ENCODE measurements at regions not wholly inside any gene's neighbourhood (a gene's known extent, or its start where the extent isn't known, plus 50 kb on each side); places are given as distances from the start of the nearest gene placed in this dataset.

DNA sequence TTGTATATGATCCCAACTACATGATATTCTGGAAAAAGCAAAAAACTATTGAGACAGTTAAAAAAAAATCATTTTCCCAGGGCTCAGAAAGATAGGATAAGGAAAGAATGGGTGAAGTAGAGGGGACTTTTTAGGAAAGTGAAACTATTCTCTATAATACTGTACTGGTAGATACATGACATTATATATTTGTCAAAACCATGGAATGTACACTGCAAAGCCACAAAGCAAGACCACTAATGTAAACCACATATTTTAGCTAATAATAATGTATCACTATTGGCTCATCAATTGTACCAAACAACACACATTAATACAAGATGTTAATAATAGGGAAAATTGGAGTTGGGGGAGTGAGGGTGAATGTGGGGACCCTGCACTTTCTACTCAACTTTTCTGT lies 182.6 kb downstream of the EFNB2 start:
- no peak for TF ChIP-seq YY1 (IDR thresholded peaks at IDR 0.05; ENCODE audit: low read depth)
- TF ChIP-seq TCF12 (IDR thresholded peaks at IDR 0.05; ENCODE audit: low read depth) = no peak
- no peak for TF ChIP-seq EP300 (IDR thresholded peaks at IDR 0.05; ENCODE audit: borderline replicate concordance)
- no peak for TF ChIP-seq EGR1 (IDR thresholded peaks at IDR 0.05)
- TF ChIP-seq CEBPB (IDR thresholded peaks at IDR 0.05) = no peak
- TF ChIP-seq, protein P1, sequence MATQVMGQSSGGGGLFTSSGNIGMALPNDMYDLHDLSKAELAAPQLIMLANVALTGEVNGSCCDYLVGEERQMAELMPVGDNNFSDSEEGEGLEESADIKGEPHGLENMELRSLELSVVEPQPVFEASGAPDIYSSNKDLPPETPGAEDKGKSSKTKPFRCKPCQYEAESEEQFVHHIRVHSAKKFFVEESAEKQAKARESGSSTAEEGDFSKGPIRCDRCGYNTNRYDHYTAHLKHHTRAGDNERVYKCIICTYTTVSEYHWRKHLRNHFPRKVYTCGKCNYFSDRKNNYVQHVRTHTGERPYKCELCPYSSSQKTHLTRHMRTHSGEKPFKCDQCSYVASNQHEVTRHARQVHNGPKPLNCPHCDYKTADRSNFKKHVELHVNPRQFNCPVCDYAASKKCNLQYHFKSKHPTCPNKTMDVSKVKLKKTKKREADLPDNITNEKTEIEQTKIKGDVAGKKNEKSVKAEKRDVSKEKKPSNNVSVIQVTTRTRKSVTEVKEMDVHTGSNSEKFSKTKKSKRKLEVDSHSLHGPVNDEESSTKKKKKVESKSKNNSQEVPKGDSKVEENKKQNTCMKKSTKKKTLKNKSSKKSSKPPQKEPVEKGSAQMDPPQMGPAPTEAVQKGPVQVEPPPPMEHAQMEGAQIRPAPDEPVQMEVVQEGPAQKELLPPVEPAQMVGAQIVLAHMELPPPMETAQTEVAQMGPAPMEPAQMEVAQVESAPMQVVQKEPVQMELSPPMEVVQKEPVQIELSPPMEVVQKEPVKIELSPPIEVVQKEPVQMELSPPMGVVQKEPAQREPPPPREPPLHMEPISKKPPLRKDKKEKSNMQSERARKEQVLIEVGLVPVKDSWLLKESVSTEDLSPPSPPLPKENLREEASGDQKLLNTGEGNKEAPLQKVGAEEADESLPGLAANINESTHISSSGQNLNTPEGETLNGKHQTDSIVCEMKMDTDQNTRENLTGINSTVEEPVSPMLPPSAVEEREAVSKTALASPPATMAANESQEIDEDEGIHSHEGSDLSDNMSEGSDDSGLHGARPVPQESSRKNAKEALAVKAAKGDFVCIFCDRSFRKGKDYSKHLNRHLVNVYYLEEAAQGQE (IDR thresholded peaks at IDR 0.05; ENCODE audit: low read depth) = no peak

DNA sequence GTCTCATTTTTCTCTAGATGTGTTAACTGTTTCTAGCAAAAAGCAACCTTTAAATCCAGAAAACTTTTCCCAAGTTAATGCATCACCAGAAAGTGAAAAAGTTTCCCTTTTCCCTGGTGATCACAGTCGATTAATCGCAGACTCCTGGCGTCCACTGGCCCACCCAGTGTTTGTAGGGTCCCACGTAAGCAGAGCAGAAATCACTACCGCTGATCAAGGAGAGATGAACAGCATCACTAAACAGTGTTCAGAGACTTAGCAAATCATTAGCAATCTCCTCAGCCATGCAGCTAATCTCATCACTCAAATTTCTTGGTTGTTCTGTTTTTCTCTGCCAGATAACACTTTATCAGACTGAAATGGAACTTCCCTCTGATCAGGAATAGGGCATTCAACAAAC lies 184.2 kb downstream of the EFNB2 start:
- TF ChIP-seq, protein P2, sequence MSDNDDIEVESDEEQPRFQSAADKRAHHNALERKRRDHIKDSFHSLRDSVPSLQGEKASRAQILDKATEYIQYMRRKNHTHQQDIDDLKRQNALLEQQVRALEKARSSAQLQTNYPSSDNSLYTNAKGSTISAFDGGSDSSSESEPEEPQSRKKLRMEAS (IDR thresholded peaks at IDR 0.05) = no peak

DNA sequence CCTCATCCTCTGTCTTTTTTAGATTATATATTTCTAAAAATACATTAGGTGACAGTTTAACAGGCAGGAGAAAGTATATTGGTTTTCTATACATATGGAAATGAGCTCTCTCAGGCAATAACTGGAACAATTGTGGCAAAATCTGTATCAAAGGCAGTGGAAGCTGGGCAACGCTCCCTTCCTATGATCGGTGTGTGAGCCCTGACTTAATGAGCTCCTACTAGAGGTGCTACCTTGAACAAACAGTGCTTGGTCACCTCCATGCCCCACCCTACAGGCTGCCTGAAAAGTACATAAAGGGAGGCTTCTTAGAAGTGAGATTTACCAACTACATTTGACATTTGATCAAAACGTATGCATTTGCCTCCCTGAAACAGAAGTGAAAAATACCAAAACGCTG lies 185.3 kb downstream of the EFNB2 start:
- TF ChIP-seq ZBTB7A (IDR thresholded peaks at IDR 0.05; ENCODE audit: low read depth) (no peak), CEBPB (IDR thresholded peaks at IDR 0.05) (no peak), NFIC (IDR thresholded peaks at IDR 0.05) (no peak), TCF12 (IDR thresholded peaks at IDR 0.05; ENCODE audit: low read depth) (no peak), CREB1 (IDR thresholded peaks at IDR 0.05; ENCODE audit: low read depth) (no peak), FOXM1 (IDR thresholded peaks at IDR 0.05; ENCODE audit: borderline replicate concordance, low read depth) (no peak), YY1 (IDR thresholded peaks at IDR 0.05; ENCODE audit: low read depth) (no peak), TAF1 (IDR thresholded peaks at IDR 0.05; ENCODE audit: low read depth) (no peak), TEAD4 (IDR thresholded peaks at IDR 0.05) (no peak), EP300 (IDR thresholded peaks at IDR 0.05; ENCODE audit: borderline replicate concordance) (no peak), RAD21 (IDR thresholded peaks at IDR 0.05; ENCODE audit: low read depth) (no peak), EGR1 (IDR thresholded peaks at IDR 0.05) (no peak)
- TF ChIP-seq, protein P1 (IDR thresholded peaks at IDR 0.05; ENCODE audit: low read depth) = no peak
- TF ChIP-seq, protein P3, sequence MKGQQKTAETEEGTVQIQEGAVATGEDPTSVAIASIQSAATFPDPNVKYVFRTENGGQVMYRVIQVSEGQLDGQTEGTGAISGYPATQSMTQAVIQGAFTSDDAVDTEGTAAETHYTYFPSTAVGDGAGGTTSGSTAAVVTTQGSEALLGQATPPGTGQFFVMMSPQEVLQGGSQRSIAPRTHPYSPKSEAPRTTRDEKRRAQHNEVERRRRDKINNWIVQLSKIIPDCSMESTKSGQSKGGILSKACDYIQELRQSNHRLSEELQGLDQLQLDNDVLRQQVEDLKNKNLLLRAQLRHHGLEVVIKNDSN (IDR thresholded peaks at IDR 0.05) = no peak
- TF ChIP-seq, protein P2 (IDR thresholded peaks at IDR 0.05) = no peak

DNA sequence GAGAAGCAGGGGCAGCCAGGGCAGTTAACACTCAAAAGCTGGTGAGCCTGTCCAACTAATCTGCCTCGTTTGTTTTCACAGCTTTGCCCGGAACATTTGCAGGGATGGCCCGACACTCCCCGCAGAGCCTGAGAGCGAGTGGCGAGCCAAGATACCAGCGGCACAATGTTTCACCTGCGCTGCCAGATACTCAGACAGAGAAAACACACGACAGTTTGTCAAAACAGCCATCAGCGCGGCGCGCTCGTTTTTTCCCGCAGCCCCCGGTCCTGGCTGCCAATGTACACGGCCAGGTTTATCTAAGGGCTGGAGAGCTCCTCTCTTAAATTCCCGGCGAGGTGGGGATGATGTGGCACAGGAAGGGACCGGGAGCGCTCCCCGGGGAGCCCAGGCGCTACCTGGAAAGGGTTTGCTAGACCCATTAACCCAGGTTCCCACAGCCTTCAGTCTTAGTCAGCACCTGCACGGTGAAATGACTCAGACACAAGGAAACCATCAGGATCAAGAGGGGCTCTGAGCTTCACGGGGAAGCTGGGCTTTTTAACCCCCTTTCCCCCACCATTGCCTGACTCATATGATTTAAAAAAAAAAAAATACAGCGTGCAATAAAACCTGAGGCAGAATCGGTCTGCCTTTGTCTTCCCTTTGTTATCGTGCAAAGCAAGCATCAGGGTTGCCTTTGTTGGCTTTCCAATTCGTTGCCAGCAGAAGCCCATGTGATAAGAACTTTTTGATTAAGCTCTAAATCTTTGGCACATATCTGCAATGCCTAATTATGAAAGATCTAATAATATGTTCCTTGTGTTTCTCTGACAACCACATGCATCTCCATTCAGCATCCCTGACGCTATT lies 186.2 kb downstream of the EFNB2 start:
- TF ChIP-seq, protein P1 (IDR thresholded peaks at IDR 0.05; ENCODE audit: low read depth) = no peak
- TF ChIP-seq CEBPB (IDR thresholded peaks at IDR 0.05) (no peak), EP300 (IDR thresholded peaks at IDR 0.05; ENCODE audit: borderline replicate concordance) (no peak), NFIC (IDR thresholded peaks at IDR 0.05) (no peak), EGR1 (IDR thresholded peaks at IDR 0.05) (no peak), FOXM1 (IDR thresholded peaks at IDR 0.05; ENCODE audit: borderline replicate concordance, low read depth) (no peak), TAF1 (IDR thresholded peaks at IDR 0.05; ENCODE audit: low read depth) (no peak), TEAD4 (IDR thresholded peaks at IDR 0.05) (no peak), ZBTB7A (IDR thresholded peaks at IDR 0.05; ENCODE audit: low read depth) (no peak), YY1 (IDR thresholded peaks at IDR 0.05; ENCODE audit: low read depth) (no peak), CREB1 (IDR thresholded peaks at IDR 0.05; ENCODE audit: low read depth) (no peak)
- TF ChIP-seq, protein P3 (IDR thresholded peaks at IDR 0.05) = no peak
- TF ChIP-seq, protein P2 (IDR thresholded peaks at IDR 0.05) = no peak
